Type B pancreatic cell (in vitro differentiated cells): ENCODE measurements at regions not wholly inside any gene's neighbourhood (a gene's known extent, or its start where the extent isn't known, plus 50 kb on each side); places are given as distances from the start of the nearest gene placed in this dataset.

ENCODE experiments used
- DNase-seq: peaks from one replicate; pipeline ENCODE4 v3.0.0; 2021; ENCODE audit warnings: mixed read lengths; ENCODE audit not compliant: unreplicated experiment; ENCODE audit errors: extremely low spot score
- H3K27ac Mint-ChIP-seq: 2 replicates; pipeline ENCODE4 v1.8.0; 2021; ENCODE audit warnings: mild to moderate bottlenecking, mixed read lengths
- H3K27me3 Mint-ChIP-seq: 2 replicates; pipeline ENCODE4 v1.8.0; 2021; ENCODE audit warnings: mixed read lengths
- H3K36me3 Mint-ChIP-seq: 2 replicates; pipeline ENCODE4 v1.8.0; 2021; ENCODE audit warnings: mixed read lengths
- H3K4me1 Mint-ChIP-seq: one replicate; pipeline ENCODE4 v1.8.0; 2021; ENCODE audit warnings: mixed read lengths; ENCODE audit not compliant: unreplicated experiment
- H3K4me3 Mint-ChIP-seq: 2 replicates; pipeline ENCODE4 v1.8.0; 2021; ENCODE audit warnings: mild to moderate bottlenecking, mixed read lengths
- H3K9me3 Mint-ChIP-seq: 2 replicates; pipeline ENCODE4 v1.8.0; 2021; ENCODE audit warnings: mixed read lengths
- TF ChIP-seq, protein P1 (sequence below): fragments of 200-600 bp; sonication (generic); conservative IDR thresholded peaks from 2 replicates; pipeline ENCODE4 v1.5.0; 2021; ENCODE audit warnings: antibody characterized with exemption, mild to moderate bottlenecking

DNA sequence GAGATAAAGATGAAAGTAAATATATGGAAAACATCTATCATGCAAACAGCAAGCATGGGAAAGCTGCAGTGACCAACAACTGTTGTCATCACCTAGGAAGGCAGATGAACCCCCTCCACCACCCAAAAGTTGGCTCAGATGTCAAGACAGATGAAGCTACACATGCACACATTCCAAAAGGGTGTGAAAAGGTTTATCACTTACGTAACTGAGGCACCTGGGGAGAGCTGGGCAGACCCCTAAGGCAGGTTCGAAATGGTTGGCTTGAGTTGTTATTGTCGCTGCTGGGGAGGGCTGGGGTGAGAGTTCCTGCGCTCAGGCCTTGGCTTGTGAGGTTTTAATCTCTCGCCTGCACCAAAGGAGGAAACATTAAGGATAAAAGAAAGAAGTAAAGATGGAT lies 355.1 kb upstream of the CHRM3 start:
- DNase-seq, result no peak
- Mint-ChIP-seq H3K27me3 (no peaks in the 10 kb centered on the region), H3K36me3 (no peaks in the 10 kb centered on the region), H3K4me3 (no peak overlapping the region), H3K27ac (no peak overlapping the region), H3K9me3 (peaks cover 4% of the 10 kb centered on the region), H3K4me1 (no peaks in the 10 kb centered on the region)
- TF ChIP-seq, protein P1, sequence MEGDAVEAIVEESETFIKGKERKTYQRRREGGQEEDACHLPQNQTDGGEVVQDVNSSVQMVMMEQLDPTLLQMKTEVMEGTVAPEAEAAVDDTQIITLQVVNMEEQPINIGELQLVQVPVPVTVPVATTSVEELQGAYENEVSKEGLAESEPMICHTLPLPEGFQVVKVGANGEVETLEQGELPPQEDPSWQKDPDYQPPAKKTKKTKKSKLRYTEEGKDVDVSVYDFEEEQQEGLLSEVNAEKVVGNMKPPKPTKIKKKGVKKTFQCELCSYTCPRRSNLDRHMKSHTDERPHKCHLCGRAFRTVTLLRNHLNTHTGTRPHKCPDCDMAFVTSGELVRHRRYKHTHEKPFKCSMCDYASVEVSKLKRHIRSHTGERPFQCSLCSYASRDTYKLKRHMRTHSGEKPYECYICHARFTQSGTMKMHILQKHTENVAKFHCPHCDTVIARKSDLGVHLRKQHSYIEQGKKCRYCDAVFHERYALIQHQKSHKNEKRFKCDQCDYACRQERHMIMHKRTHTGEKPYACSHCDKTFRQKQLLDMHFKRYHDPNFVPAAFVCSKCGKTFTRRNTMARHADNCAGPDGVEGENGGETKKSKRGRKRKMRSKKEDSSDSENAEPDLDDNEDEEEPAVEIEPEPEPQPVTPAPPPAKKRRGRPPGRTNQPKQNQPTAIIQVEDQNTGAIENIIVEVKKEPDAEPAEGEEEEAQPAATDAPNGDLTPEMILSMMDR, result no peak

- H3K27me3 Mint-ChIP-seq, result no peaks in the 10 kb centered on the region
- no peak overlapping the region for H3K27ac Mint-ChIP-seq
Observed at GRCh38 chr1:239025997-239026694, 360.2 kb upstream of the CHRM3 start.

DNA sequence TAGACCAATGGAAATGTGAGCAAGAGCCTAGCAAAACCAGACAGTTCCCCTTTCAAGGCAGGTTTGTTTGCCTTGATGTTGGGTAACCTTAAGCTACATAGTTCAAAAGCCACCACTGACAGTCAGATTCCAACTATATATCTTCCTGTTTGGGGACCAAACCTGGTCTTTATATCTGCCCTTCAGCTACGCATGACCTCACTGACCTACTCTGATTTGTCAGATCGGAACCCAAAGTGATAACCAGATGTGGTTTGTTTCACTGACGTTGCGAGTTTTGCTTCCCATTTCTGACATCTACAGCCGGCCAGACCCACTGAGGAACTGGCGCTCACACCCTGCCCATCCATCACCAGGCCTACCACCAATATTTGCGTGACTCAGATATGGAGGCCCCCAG lies 361.1 kb upstream of the CHRM3 start:
- TF ChIP-seq, protein P1, result no peak
- no peaks in the 10 kb centered on the region for H3K9me3 Mint-ChIP-seq
- H3K27ac Mint-ChIP-seq, result no peak overlapping the region
- H3K4me1 Mint-ChIP-seq, result no peaks in the 10 kb centered on the region
- H3K36me3 Mint-ChIP-seq, result no peaks in the 10 kb centered on the region
- no peak overlapping the region for H3K4me3 Mint-ChIP-seq
- no peak for DNase-seq
- H3K27me3 Mint-ChIP-seq, result no peaks in the 10 kb centered on the region

More at GRCh38 chr1:239025997-239026694, 360.2 kb upstream of the CHRM3 start:
- no peak for DNase-seq
- no peak overlapping the region for H3K4me3 Mint-ChIP-seq
- no peaks in the 10 kb centered on the region for H3K36me3 Mint-ChIP-seq
- TF ChIP-seq, protein P1, result no peak
- no peaks in the 10 kb centered on the region for H3K4me1 Mint-ChIP-seq
- no peaks in the 10 kb centered on the region for H3K9me3 Mint-ChIP-seq

DNA sequence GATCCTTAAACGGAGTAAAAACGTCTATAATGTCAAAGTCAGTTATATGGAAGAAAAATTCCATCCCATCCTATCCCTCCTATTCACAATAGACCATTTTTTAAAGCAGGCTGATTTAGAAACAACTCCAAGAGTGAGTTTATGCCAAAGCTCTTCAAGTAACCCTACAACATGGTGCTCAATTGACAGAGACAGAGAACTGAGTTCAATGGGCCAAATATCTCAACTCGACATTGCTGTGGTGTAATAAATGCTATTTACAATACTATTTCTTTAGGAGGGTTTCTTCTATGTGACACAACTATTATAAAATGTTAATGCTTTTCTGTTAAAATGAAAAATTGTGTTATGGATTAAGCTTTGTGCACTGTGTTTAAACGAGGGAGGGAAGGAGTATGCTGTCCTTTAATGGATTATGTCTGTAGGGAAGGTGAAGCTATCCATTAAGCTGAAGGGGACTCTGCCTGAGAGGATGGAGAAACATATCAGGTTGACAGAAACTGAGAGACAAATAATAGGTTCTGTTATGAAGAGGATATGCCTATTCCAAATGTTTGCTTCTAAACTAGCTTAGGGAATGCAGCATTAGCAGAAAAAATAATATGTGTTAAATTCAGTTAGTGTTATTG lies 362.5 kb upstream of the CHRM3 start:
- no peak for DNase-seq
- Mint-ChIP-seq H3K4me3 (no peak overlapping the region), H3K9me3 (no peaks in the 10 kb centered on the region), H3K4me1 (no peaks in the 10 kb centered on the region), H3K36me3 (no peaks in the 10 kb centered on the region), H3K27me3 (no peaks in the 10 kb centered on the region), H3K27ac (no peak overlapping the region)
- TF ChIP-seq, protein P1, result no peak

DNA sequence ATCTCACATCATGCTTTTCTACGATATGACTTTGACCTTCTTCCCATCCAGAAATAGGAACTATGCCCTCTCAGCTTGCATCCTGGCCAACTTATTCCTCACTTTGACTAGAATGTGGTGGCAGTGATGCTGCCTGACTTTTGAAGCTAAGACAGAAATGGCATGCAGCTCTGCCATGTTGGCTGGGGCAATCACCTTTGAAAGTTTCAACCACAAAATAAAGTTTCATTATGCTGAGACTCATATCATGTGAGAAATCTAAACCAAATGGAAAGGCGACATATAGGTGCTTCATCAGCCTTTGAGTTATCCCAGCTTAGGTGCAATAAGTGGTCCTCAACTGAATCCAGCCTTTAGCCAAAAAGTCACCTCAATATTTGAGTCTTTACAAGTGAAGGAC lies 370.0 kb upstream of the CHRM3 start:
- Mint-ChIP-seq H3K4me3 (no peak overlapping the region), H3K27me3 (no peaks in the 10 kb centered on the region), H3K4me1 (no peaks in the 10 kb centered on the region), H3K9me3 (peaks cover 7% of the 10 kb centered on the region), H3K27ac (no peak overlapping the region), H3K36me3 (no peaks in the 10 kb centered on the region)
- DNase-seq, result no peak
- TF ChIP-seq, protein P1, result no peak
